ENCODE measurements at regions not wholly inside any gene's neighbourhood (a gene's known extent, or its start where the extent isn't known, plus 50 kb on each side); places are given as distances from the start of the nearest gene placed in this dataset.

DNA sequence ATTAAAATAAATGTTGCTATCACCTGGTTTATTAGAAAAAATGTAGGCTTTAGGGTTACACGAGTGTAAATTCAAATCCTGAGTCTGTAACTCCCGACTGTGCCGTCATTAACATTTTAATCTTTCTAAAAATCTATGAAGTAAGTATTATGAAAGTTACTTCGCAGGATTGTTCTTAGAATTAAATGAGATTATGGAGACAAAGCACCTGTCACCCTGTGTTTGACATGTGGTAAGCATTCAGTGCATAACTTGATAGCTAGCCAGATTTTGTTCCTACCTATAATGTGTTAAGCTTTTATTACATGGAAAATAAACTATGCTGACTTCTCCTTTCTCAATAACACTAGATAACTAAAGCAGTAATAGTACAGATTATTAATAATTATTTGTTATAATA, 429.7 kb upstream of the MMS22L start:
- DNase-seq (ENCODE audit: low read depth, low spot score): no peak
- in situ Hi-C loops (cut with MboI) (no loop called here), intact Hi-C loops (cut with micrococcal nuclease; ENCODE audit: unreplicated experiment) (no loop called here)
- ATAC-seq: no peak
- Histone ChIP-seq H3K79me2 (ENCODE audit: control insufficient read depth, insufficient read depth, low read length) (no peaks in the 10 kb centered on the region), H3K36me3 (ENCODE audit: control insufficient read depth in 2 of 2, insufficient read depth in 2 of 2, low read length in 1 of 2) (no peaks in the 10 kb centered on the region), H3K4me3 (no peak overlapping the region), H3K27me3 (replicated peaks in 1 of 2; ENCODE audit: control insufficient read depth in 2 of 2, insufficient read depth in 2 of 2, low read length in 1 of 2) (no peaks in the 10 kb centered on the region), H2AFZ (ENCODE audit: control insufficient read depth, low read depth, low read length) (no peak overlapping the region), H4K20me1 (ENCODE audit: control insufficient read depth, insufficient read depth) (no peaks in the 10 kb centered on the region), H3K4me1 (ENCODE audit: control insufficient read depth, insufficient read depth, low read length) (no peaks in the 10 kb centered on the region), H3K4me2 (ENCODE audit: control insufficient read depth, insufficient read depth) (no peak overlapping the region), H3K9ac (ENCODE audit: control insufficient read depth, insufficient read depth, low read length) (no peak overlapping the region), H3K27ac (ENCODE audit: control insufficient read depth, insufficient read depth) (no peak overlapping the region), H3K9me3 (replicated peaks; ENCODE audit: control insufficient read depth, insufficient read depth, low read length) (no peaks in the 10 kb centered on the region)
- FAIRE-seq: no peak
- 37% methylated on average over 4 of the region's 4 CpGs for WGBS (ENCODE audit: insufficient coverage, insufficient replicate concordance, low lambda C conversion rate, missing lambda C conversion rate)
- POLR2A ChIA-PET: no interaction called here
- TF ChIP-seq ZNF274 (IDR thresholded peaks at IDR 0.05; ENCODE audit: insufficient read depth, insufficient read length): no peak
- TF ChIP-seq ATF2 (IDR thresholded peaks at IDR 0.05; ENCODE audit: low read length): no peak
- TF ChIP-seq, protein P1, sequence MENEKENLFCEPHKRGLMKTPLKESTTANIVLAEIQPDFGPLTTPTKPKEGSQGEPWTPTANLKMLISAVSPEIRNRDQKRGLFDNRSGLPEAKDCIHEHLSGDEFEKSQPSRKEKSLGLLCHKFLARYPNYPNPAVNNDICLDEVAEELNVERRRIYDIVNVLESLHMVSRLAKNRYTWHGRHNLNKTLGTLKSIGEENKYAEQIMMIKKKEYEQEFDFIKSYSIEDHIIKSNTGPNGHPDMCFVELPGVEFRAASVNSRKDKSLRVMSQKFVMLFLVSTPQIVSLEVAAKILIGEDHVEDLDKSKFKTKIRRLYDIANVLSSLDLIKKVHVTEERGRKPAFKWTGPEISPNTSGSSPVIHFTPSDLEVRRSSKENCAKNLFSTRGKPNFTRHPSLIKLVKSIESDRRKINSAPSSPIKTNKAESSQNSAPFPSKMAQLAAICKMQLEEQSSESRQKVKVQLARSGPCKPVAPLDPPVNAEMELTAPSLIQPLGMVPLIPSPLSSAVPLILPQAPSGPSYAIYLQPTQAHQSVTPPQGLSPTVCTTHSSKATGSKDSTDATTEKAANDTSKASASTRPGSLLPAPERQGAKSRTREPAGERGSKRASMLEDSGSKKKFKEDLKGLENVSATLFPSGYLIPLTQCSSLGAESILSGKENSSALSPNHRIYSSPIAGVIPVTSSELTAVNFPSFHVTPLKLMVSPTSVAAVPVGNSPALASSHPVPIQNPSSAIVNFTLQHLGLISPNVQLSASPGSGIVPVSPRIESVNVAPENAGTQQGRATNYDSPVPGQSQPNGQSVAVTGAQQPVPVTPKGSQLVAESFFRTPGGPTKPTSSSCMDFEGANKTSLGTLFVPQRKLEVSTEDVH (IDR thresholded peaks at IDR 0.05; ENCODE audit: low read depth, partially characterized antibody): no peak
- TF ChIP-seq TARDBP (IDR thresholded peaks at IDR 0.05; ENCODE audit: borderline replicate concordance): no peak
- TF ChIP-seq RCOR1 (conservative IDR thresholded peaks at IDR 0.05; ENCODE audit: low read depth, low read length): no peak
- TF ChIP-seq SRF (IDR thresholded peaks at IDR 0.05; ENCODE audit: low read depth in 2 of 2, low read length in 2 of 2): no peak
- no peak for TF ChIP-seq CEBPZ (IDR thresholded peaks at IDR 0.05; ENCODE audit: low read depth, low read length)
- TF ChIP-seq CHD2 (IDR thresholded peaks at IDR 0.05; ENCODE audit: borderline replicate concordance, low read depth, low read length): no peak
- BruUV-seq (replicated peaks): no TSS peak
- RAD21 ChIA-PET (ENCODE audit: unreplicated experiment): no interaction called here
- CTCF ChIA-PET: interaction anchor here (1.1 kb wide), 1 partner anchor 13 kb away, joined by 3 read pairs; no protein-coding TSS in a partner anchor
- SMC1A ChIA-PET (ENCODE audit: uncharacterized antibody, unreplicated experiment): interaction anchor here (1.0 to 1.3 kb wide), 2 partner anchors 19 to 215 kb away, joined by 3 read pairs; no protein-coding TSS in a partner anchor

Data from GM12878 (cell line).